GM23338 (cell line): ENCODE measurements at regions not wholly inside any gene's neighbourhood (a gene's known extent, or its start where the extent isn't known, plus 50 kb on each side); places are given as distances from the start of the nearest gene placed in this dataset.

ENCODE experiments used
- ATAC-seq: fragments of 200-7000 bp; cut with Tn5 transposase; 3 replicates; pipeline ENCODE4 v1.9.1; 2020
- DNase-seq: peaks from one replicate; pipeline ENCODE4 v3.0.0-alpha.2; 2015; ENCODE audit warnings: low spot score
- H2AFZ ChIP-seq: fragments of 200-600 bp; sonication (generic); 2 replicates; pipeline ENCODE4 v1.8.0; 2016; ENCODE audit warnings: antibody characterized with exemption, mild to moderate bottlenecking, moderate library complexity
- H3F3A ChIP-seq: fragments of 200-600 bp; sonication (generic); replicated peaks from 2 replicates; pipeline ENCODE4 v1.8.0; 2017; ENCODE audit warnings: antibody characterized with exemption, mixed run types, low read depth
- H3K27ac ChIP-seq: fragments of 200-600 bp; sonication (generic); 2 replicates; pipeline ENCODE4 v1.6.1; 2016; ENCODE audit warnings: low read depth
- H3K27me3 ChIP-seq: fragments of 200-600 bp; sonication (generic); 2 replicates; pipeline ENCODE4 v1.8.0; 2016; ENCODE audit warnings: mild to moderate bottlenecking, mixed run types, moderate library complexity; ENCODE audit not compliant: insufficient read depth
- H3K36me3 ChIP-seq: fragments of 200-600 bp; sonication (generic); 2 replicates; pipeline ENCODE4 v1.8.0; 2016; ENCODE audit warnings: mild to moderate bottlenecking; ENCODE audit not compliant: insufficient read depth
- H3K4me1 ChIP-seq: fragments of 200-600 bp; sonication (generic); 2 replicates; pipeline ENCODE4 v1.8.0; 2016; ENCODE audit warnings: mild to moderate bottlenecking, moderate library complexity; ENCODE audit not compliant: insufficient read depth
- H3K4me2 ChIP-seq: fragments of 200-600 bp; sonication (generic); 2 replicates; pipeline ENCODE4 v1.7.1; 2017; ENCODE audit warnings: mixed run types
- H3K4me3 ChIP-seq: fragments of 200-600 bp; sonication (generic); 2 replicates; pipeline ENCODE4 v1.6.1; 2016; ENCODE audit warnings: mixed run types
- H3K79me2 ChIP-seq: fragments of 200-600 bp; sonication (generic); replicated peaks from 2 replicates; pipeline ENCODE4 v1.8.0; 2017; ENCODE audit warnings: mild to moderate bottlenecking; ENCODE audit not compliant: insufficient read depth
- H3K9me2 ChIP-seq: fragments of 200-600 bp; sonication (generic); 2 replicates; pipeline ENCODE4 v1.8.0; 2017; ENCODE audit not compliant: insufficient read depth
- H4K20me1 ChIP-seq: fragments of 200-600 bp; sonication (generic); replicated peaks from 2 replicates; pipeline ENCODE4 v1.8.0; 2017; ENCODE audit warnings: mild to moderate bottlenecking; ENCODE audit not compliant: insufficient read depth
- H3K27ac Mint-ChIP-seq: 2 replicates; pipeline ENCODE4 v1.8.0; 2020; ENCODE audit warnings: inconsistent platforms, mild to moderate bottlenecking, moderate library complexity, mixed read lengths
- H3K27me3 Mint-ChIP-seq: 3 replicates; pipeline ENCODE4 v1.8.0; 2022; ENCODE audit warnings: low read depth, mild to moderate bottlenecking, moderate library complexity, mixed read lengths, inconsistent platforms; ENCODE audit not compliant: insufficient read depth, poor library complexity
- H3K36me3 Mint-ChIP-seq: 3 replicates; pipeline ENCODE4 v1.8.0; 2021; ENCODE audit warnings: low read depth, mild to moderate bottlenecking, inconsistent platforms, moderate library complexity, mixed read lengths
- H3K4me1 Mint-ChIP-seq: 3 replicates; pipeline ENCODE4 v1.8.0; 2020; ENCODE audit warnings: mild to moderate bottlenecking, inconsistent platforms, mixed read lengths
- H3K4me3 Mint-ChIP-seq: 3 replicates; pipeline ENCODE4 v1.8.0; 2021; ENCODE audit warnings: moderate library complexity, mild to moderate bottlenecking, inconsistent platforms, mixed read lengths
- H3K9me3 Mint-ChIP-seq: 3 replicates; pipeline ENCODE4 v1.8.0; 2020; ENCODE audit warnings: moderate library complexity, mild to moderate bottlenecking, inconsistent platforms, mixed read lengths
- EZH2 ChIP-seq: fragments of 200-600 bp; sonication (generic); IDR thresholded peaks from one replicate; pipeline ENCODE4 v1.8.0; 2017; ENCODE audit warnings: antibody characterized with exemption, mild to moderate bottlenecking, low read depth; ENCODE audit not compliant: unreplicated experiment
- EZH2phosphoT487 ChIP-seq: fragments of 200-600 bp; sonication (generic); IDR thresholded peaks from one replicate; pipeline ENCODE4 v1.8.1; 2018; ENCODE audit warnings: antibody characterized with exemption; ENCODE audit not compliant: unreplicated experiment
- JUNB ChIP-seq: IDR thresholded peaks from one replicate; pipeline ENCODE4 v1.6.1; 2016; ENCODE audit warnings: antibody characterized with exemption; ENCODE audit not compliant: unreplicated experiment
- NANOG ChIP-seq: IDR thresholded peaks from 2 replicates; pipeline ENCODE4 v1.6.1; 2016; ENCODE audit warnings: antibody characterized with exemption, borderline replicate concordance
- POLR2AphosphoS5 ChIP-seq: IDR thresholded peaks from 2 replicates; pipeline ENCODE4 v1.6.1; 2016; ENCODE audit warnings: antibody characterized with exemption, low read depth
- REST ChIP-seq: IDR thresholded peaks from one replicate; pipeline ENCODE4 v1.6.1; 2018; ENCODE audit warnings: antibody characterized with exemption; ENCODE audit not compliant: unreplicated experiment
- STAT1 ChIP-seq: IDR thresholded peaks from one replicate; pipeline ENCODE4 v1.6.1; 2016; ENCODE audit warnings: antibody characterized with exemption; ENCODE audit not compliant: unreplicated experiment
- ZNF114 ChIP-seq: fragments of 250-450 bp; sonication (Bioruptor Pico); IDR thresholded peaks from 2 replicates; pipeline ENCODE4 v1.5.0; 2020; ENCODE audit warnings: mild to moderate bottlenecking, moderate library complexity
- ZNF331 ChIP-seq: fragments of 250-450 bp; sonication (Bioruptor Pico); IDR thresholded peaks from 2 replicates; pipeline ENCODE4 v1.5.0; 2020; ENCODE audit warnings: low read depth, mild to moderate bottlenecking, moderate library complexity
- ZNF462 ChIP-seq: fragments of 250-450 bp; sonication (Bioruptor Pico); IDR thresholded peaks from 2 replicates; pipeline ENCODE4 v1.5.0; 2020; ENCODE audit warnings: mild to moderate bottlenecking, moderate library complexity
- TF ChIP-seq, protein P1 (sequence below): IDR thresholded peaks from 2 replicates; pipeline ENCODE4 v1.6.1; 2016; ENCODE audit warnings: antibody characterized with exemption
- TF ChIP-seq, protein P2 (sequence below), 2 experiments: fragments of 200-600 bp in 1 of 2; sonication (generic) in 1 of 2; conservative IDR thresholded peaks; 2 replicates each; pipeline versions ENCODE4 v1.5.1 to v1.6.1; 2016 to 2017; ENCODE audit warnings: antibody characterized with exemption in 2 of 2, low read depth in 2 of 2, mild to moderate bottlenecking in 2 of 2, moderate library complexity in 1 of 2

DNA sequence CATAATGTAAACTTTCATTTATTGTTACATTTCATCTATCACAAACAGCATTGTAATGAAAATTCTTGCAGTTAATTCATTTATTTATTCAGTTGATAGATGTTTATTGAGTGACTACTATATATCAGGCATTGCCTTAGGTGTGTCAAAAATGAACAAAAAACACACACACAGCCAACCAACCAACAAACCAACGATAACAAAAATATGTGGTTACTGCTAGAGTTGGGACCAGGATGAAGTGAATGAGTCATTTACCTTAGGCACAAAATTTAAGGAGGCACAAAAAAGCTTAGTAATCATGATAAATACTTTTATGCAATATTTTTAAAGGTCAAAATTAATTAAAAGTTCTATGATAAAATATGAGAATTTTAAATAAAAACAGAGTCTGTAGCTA is 223.4 kb downstream of the CSNK1G3 start:
- no peak for ATAC-seq
- H3K9me2 ChIP-seq, result peaks cover 12% of the 10 kb centered on the region; the same call in 1 of the 2 replicates
- no peak overlapping the region for H3K4me3 ChIP-seq
- no peak for DNase-seq
- no peaks in the 10 kb centered on the region for H3K27me3 ChIP-seq
- no peak overlapping the region for H3K27ac ChIP-seq
- H3K4me2 ChIP-seq, result no peak overlapping the region
- peaks cover 41% of the 10 kb centered on the region for H3K9me3 Mint-ChIP-seq
- H3K27me3 Mint-ChIP-seq, result peaks cover 3% of the 10 kb centered on the region
- H2AFZ ChIP-seq, result no peak overlapping the region
- no peaks in the 10 kb centered on the region for H4K20me1 ChIP-seq
- no peaks in the 10 kb centered on the region; the same call in 2 of the 3 replicates for H3K4me1 Mint-ChIP-seq
- H3K4me1 ChIP-seq, result no peaks in the 10 kb centered on the region
- H3K4me3 Mint-ChIP-seq, result no peak overlapping the region
- H3K27ac Mint-ChIP-seq, result no peak overlapping the region
- TF ChIP-seq NANOG (no peak), REST (no peak), JUNB (no peak), EZH2 (no peak), EZH2phosphoT487 (no peak), ZNF462 (no peak), POLR2AphosphoS5 (no peak), ZNF331 (CRISPR knock-in tag) (no peak), STAT1 (no peak), ZNF114 (CRISPR knock-in tag) (no peak)
- TF ChIP-seq, protein P1, sequence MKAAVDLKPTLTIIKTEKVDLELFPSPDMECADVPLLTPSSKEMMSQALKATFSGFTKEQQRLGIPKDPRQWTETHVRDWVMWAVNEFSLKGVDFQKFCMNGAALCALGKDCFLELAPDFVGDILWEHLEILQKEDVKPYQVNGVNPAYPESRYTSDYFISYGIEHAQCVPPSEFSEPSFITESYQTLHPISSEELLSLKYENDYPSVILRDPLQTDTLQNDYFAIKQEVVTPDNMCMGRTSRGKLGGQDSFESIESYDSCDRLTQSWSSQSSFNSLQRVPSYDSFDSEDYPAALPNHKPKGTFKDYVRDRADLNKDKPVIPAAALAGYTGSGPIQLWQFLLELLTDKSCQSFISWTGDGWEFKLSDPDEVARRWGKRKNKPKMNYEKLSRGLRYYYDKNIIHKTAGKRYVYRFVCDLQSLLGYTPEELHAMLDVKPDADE, result no peak
- TF ChIP-seq, protein P2, sequence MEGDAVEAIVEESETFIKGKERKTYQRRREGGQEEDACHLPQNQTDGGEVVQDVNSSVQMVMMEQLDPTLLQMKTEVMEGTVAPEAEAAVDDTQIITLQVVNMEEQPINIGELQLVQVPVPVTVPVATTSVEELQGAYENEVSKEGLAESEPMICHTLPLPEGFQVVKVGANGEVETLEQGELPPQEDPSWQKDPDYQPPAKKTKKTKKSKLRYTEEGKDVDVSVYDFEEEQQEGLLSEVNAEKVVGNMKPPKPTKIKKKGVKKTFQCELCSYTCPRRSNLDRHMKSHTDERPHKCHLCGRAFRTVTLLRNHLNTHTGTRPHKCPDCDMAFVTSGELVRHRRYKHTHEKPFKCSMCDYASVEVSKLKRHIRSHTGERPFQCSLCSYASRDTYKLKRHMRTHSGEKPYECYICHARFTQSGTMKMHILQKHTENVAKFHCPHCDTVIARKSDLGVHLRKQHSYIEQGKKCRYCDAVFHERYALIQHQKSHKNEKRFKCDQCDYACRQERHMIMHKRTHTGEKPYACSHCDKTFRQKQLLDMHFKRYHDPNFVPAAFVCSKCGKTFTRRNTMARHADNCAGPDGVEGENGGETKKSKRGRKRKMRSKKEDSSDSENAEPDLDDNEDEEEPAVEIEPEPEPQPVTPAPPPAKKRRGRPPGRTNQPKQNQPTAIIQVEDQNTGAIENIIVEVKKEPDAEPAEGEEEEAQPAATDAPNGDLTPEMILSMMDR (conservative IDR thresholded peaks at IDR 0.05; ENCODE audit: low read depth in 2 of 2), result no peak
- H3K79me2 ChIP-seq, result no peaks in the 10 kb centered on the region
- H3F3A ChIP-seq, result no peaks in the 10 kb centered on the region
- H3K36me3 Mint-ChIP-seq, result peaks cover 35% of the 10 kb centered on the region
- peaks cover 15% of the 10 kb centered on the region; the same call in 1 of the 2 replicates for H3K36me3 ChIP-seq
